Hematopoietic multipotent progenitor cell treated with erythropoietin and hydrocortisone succinate and interleukin-3 and kit ligand, for 8 days (in vitro differentiated cells): ENCODE measurements at regions not wholly inside any gene's neighbourhood (a gene's known extent, or its start where the extent isn't known, plus 50 kb on each side); places are given as distances from the start of the nearest gene placed in this dataset.
A peak's percentile ranks its signal among the peaks of the same experiment; 100 is the strongest.

Source experiments
- DNase-seq: peaks from one replicate; pipeline ENCODE4 v3.0.0-alpha.2; 2015

GRCh38 chr1:239539051-239539450 lies 152.7 kb downstream of the CHRM3 start:
- no peak for DNase-seq

GRCh38 chr1:239539812-239540211 lies 153.4 kb downstream of the CHRM3 start:
- no peak for DNase-seq

- no peak for DNase-seq
Observed at GRCh38 chr1:239543873-239544272, 157.5 kb downstream of the CHRM3 start.

GRCh38 chr1:239545466-239545865 lies 159.1 kb downstream of the CHRM3 start:
- no peak for DNase-seq

GRCh38 chr1:239547987-239548386 lies 161.6 kb downstream of the CHRM3 start:
- DNase-seq = peak; percentile 82

- no peak for DNase-seq
Observed at GRCh38 chr1:239550178-239550577, 163.8 kb downstream of the CHRM3 start.

GRCh38 chr1:239555350-239555749 lies 169.0 kb downstream of the CHRM3 start:
- no peak for DNase-seq

GRCh38 chr1:239558559-239558958 lies 172.2 kb downstream of the CHRM3 start:
- DNase-seq = no peak

GRCh38 chr1:239558991-239559390 lies 172.6 kb downstream of the CHRM3 start:
- no peak for DNase-seq

GRCh38 chr1:239560921-239561320 lies 174.6 kb downstream of the CHRM3 start:
- DNase-seq = no peak

GRCh38 chr1:239562095-239562494 lies 175.7 kb downstream of the CHRM3 start:
- no peak for DNase-seq

- DNase-seq = no peak
Observed at GRCh38 chr1:239563681-239564080, 177.3 kb downstream of the CHRM3 start.

- DNase-seq = no peak
Observed at GRCh38 chr1:239566074-239566473, 179.7 kb downstream of the CHRM3 start.

GRCh38 chr1:239570878-239571277 lies 184.5 kb downstream of the CHRM3 start:
- no peak for DNase-seq

GRCh38 chr1:239572183-239572582 lies 185.8 kb downstream of the CHRM3 start:
- DNase-seq = no peak

GRCh38 chr1:239574112-239574511 lies 187.7 kb downstream of the CHRM3 start:
- DNase-seq = no peak

GRCh38 chr1:239575113-239575512 lies 188.7 kb downstream of the CHRM3 start:
- DNase-seq = no peak

GRCh38 chr1:239583536-239583935 lies 197.2 kb downstream of the CHRM3 start:
- DNase-seq = no peak

- DNase-seq = no peak
Observed at GRCh38 chr1:239586128-239586527, 199.8 kb downstream of the CHRM3 start.

GRCh38 chr1:239587066-239587465 lies 200.7 kb downstream of the CHRM3 start:
- DNase-seq = peak; percentile 8

GRCh38 chr1:239587574-239588369 lies 201.4 kb downstream of the CHRM3 start:
- DNase-seq = no peak

- no peak for DNase-seq
Observed at GRCh38 chr1:239590556-239590955, 204.2 kb downstream of the CHRM3 start.

- no peak for DNase-seq
Observed at GRCh38 chr1:239593527-239593926, 207.2 kb downstream of the CHRM3 start.

- no peak for DNase-seq
Observed at GRCh38 chr1:239600588-239600987, 214.2 kb downstream of the CHRM3 start.

GRCh38 chr1:239601108-239601507 lies 214.7 kb downstream of the CHRM3 start:
- DNase-seq = no peak
